ENCODE measurements at regions not wholly inside any gene's neighbourhood (a gene's known extent, or its start where the extent isn't known, plus 50 kb on each side); places are given as distances from the start of the nearest gene placed in this dataset.

DNA sequence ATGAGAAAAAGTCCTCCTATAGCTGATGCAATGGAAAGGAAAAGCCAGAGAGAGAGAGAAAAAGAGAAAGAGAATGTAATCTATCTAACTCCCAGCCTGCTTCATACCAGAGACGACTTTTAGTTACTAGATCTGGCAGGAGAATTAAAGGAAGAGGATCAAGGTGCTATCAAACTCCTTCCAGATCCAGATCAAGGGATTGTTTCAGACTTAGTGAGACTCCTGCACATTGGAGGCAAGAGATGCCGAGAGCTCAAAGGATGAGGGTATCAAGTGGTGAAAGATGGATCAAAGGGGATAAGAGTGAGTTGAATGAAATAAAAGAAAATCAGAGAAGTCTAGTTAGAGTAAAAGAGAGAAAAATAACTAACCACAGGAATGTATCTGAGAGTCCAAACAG, 478.6 kb downstream of the KIF4B start:
- no peaks in the 10 kb centered on the region for H3K9me1 ChIP-seq (ENCODE audit: insufficient read depth, low read length)
- in situ Hi-C loops (cut with MboI; ENCODE audit: low sequenced_read_pairs) (no loop called here), intact Hi-C loops (cut with micrococcal nuclease) (no loop called here), dilution Hi-C loops (cut with HindIII; ENCODE audit: low sequenced_read_pairs, unreplicated experiment) (no loop called here)
- DNase-seq (no peak), ATAC-seq (ENCODE audit: low read depth) (no peak)
- H2AK5ac ChIP-seq (ENCODE audit: low read depth, low read length), result no peak overlapping the region
- H3K23ac ChIP-seq (ENCODE audit: low read depth, low read length), result no peak overlapping the region
- no peaks in the 10 kb centered on the region for H3K4me1 ChIP-seq (ENCODE audit: control insufficient read depth, insufficient read depth, low read length)
- no peak overlapping the region for H4K91ac ChIP-seq (ENCODE audit: insufficient read depth, low read depth, low read length)
- no CpG with 5 or more reads among the region's 2 CpGs for WGBS, 2 experiments (ENCODE audit: extremely low coverage in 2 of 2, insufficient read length in 1 of 2)
- no peak overlapping the region for H3K9ac ChIP-seq (ENCODE audit: low read depth, low read length)
- H3K27ac ChIP-seq (ENCODE audit: insufficient read depth, low read length), result no peak overlapping the region
- H3K56ac ChIP-seq (ENCODE audit: extremely low read depth, insufficient read depth, low read length), result no peak overlapping the region
- H3K4ac ChIP-seq (ENCODE audit: low read depth, low read length), result no peak overlapping the region
- no peak overlapping the region for H3K4me3 ChIP-seq (ENCODE audit: insufficient read depth, low read depth, low read length)
- H3K9me3 ChIP-seq (ENCODE audit: control insufficient read depth, insufficient read depth, low read length), result 0 out of 2 replicates have a peak, but pooled peaks cover 3% of the 10 kb centered on the region
- no peak overlapping the region for H2BK20ac ChIP-seq (ENCODE audit: low read depth, low read length)
- ChIA-PET CTCF (no interaction called here), POLR2A (ENCODE audit: unreplicated experiment) (no interaction called here)
- H2AK9ac ChIP-seq (replicated peaks; ENCODE audit: low read depth, low read length, poor library complexity), result no peak overlapping the region
- H3K4me2 ChIP-seq (ENCODE audit: low read depth, low read length), result no peak overlapping the region
- no peak overlapping the region for H3K14ac ChIP-seq (replicated peaks; ENCODE audit: low read depth, low read length)
- H3K27me3 ChIP-seq (ENCODE audit: control insufficient read depth, insufficient read depth, low read length), result no peaks in the 10 kb centered on the region
- no TSS peak for BruUV-seq (replicated peaks)
- no peaks in the 10 kb centered on the region for H4K20me1 ChIP-seq (ENCODE audit: insufficient read depth, low read length)
- H4K5ac ChIP-seq (ENCODE audit: low read depth, low read length), result no peak overlapping the region
- H3K36me3 ChIP-seq (ENCODE audit: control insufficient read depth, insufficient read depth, low read length), result no peaks in the 10 kb centered on the region
- no peak overlapping the region for H2AFZ ChIP-seq (replicated peaks; ENCODE audit: low read length, poor library complexity)
- TF ChIP-seq BHLHE40 (IDR thresholded peaks at IDR 0.05; ENCODE audit: low read depth, low read length), result no peak
- TF ChIP-seq RFX5 (IDR thresholded peaks at IDR 0.05; ENCODE audit: low read depth, low read length), result no peak
- TF ChIP-seq SMC3 (IDR thresholded peaks at IDR 0.05; ENCODE audit: low read depth, low read length), result no peak
- no peak for TF ChIP-seq RCOR1 (IDR thresholded peaks at IDR 0.05; ENCODE audit: insufficient replicate concordance, low read length)
- TF ChIP-seq, protein P1, sequence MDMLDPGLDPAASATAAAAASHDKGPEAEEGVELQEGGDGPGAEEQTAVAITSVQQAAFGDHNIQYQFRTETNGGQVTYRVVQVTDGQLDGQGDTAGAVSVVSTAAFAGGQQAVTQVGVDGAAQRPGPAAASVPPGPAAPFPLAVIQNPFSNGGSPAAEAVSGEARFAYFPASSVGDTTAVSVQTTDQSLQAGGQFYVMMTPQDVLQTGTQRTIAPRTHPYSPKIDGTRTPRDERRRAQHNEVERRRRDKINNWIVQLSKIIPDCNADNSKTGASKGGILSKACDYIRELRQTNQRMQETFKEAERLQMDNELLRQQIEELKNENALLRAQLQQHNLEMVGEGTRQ (IDR thresholded peaks at IDR 0.05; ENCODE audit: low read depth, low read length), result no peak
- TF ChIP-seq, protein P2, sequence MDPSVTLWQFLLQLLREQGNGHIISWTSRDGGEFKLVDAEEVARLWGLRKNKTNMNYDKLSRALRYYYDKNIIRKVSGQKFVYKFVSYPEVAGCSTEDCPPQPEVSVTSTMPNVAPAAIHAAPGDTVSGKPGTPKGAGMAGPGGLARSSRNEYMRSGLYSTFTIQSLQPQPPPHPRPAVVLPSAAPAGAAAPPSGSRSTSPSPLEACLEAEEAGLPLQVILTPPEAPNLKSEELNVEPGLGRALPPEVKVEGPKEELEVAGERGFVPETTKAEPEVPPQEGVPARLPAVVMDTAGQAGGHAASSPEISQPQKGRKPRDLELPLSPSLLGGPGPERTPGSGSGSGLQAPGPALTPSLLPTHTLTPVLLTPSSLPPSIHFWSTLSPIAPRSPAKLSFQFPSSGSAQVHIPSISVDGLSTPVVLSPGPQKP (IDR thresholded peaks at IDR 0.05; ENCODE audit: borderline replicate concordance, low read depth, low read length), result no peak
- TF ChIP-seq MAFK (IDR thresholded peaks at IDR 0.05; ENCODE audit: low read depth, low read length), result no peak
- no peak for TF ChIP-seq MAZ (IDR thresholded peaks at IDR 0.05; ENCODE audit: borderline replicate concordance, low read depth, low read length)
- no peak for TF ChIP-seq RAD21 (IDR thresholded peaks at IDR 0.05; ENCODE audit: low read length)
- TF ChIP-seq FOS (IDR thresholded peaks at IDR 0.05; ENCODE audit: low read depth, low read length), result no peak
- TF ChIP-seq, protein P3, sequence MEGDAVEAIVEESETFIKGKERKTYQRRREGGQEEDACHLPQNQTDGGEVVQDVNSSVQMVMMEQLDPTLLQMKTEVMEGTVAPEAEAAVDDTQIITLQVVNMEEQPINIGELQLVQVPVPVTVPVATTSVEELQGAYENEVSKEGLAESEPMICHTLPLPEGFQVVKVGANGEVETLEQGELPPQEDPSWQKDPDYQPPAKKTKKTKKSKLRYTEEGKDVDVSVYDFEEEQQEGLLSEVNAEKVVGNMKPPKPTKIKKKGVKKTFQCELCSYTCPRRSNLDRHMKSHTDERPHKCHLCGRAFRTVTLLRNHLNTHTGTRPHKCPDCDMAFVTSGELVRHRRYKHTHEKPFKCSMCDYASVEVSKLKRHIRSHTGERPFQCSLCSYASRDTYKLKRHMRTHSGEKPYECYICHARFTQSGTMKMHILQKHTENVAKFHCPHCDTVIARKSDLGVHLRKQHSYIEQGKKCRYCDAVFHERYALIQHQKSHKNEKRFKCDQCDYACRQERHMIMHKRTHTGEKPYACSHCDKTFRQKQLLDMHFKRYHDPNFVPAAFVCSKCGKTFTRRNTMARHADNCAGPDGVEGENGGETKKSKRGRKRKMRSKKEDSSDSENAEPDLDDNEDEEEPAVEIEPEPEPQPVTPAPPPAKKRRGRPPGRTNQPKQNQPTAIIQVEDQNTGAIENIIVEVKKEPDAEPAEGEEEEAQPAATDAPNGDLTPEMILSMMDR (conservative IDR thresholded peaks at IDR 0.05; ENCODE audit: low read depth, low read length), result no peak
- H2BK120ac ChIP-seq (ENCODE audit: low read depth, low read length), result no peak overlapping the region
- H3K79me1 ChIP-seq (ENCODE audit: low read depth in 1 of 2, low read length in 2 of 2), result no peaks in the 10 kb centered on the region
- H4K8ac ChIP-seq (ENCODE audit: low read depth in 2 of 2, low read length in 2 of 2), result no peak overlapping the region
- no peak overlapping the region for H2BK15ac ChIP-seq (ENCODE audit: low read depth, low read length)
- no peak overlapping the region for H3K18ac ChIP-seq (ENCODE audit: low read depth, low read length)
- H2BK5ac ChIP-seq (ENCODE audit: low read depth, low read length, poor library complexity, severe bottlenecking), result no peak overlapping the region
